CD14-positive monocyte (primary cell): ENCODE measurements at regions not wholly inside any gene's neighbourhood (a gene's known extent, or its start where the extent isn't known, plus 50 kb on each side); places are given as distances from the start of the nearest gene placed in this dataset.

Experiments used
- DNase-seq, 3 donors: peaks; one replicate each; pipeline ENCODE4 v3.0.0-alpha.2; 2011 to 2022
- H2AFZ ChIP-seq: 2 replicates; pipeline ENCODE4 v1.6.0; 2012; ENCODE audit warnings: mild to moderate bottlenecking, low read depth, low read length, inconsistent platforms; ENCODE audit not compliant: insufficient read depth, poor library complexity, severe bottlenecking
- H3K27ac ChIP-seq, 2 donors: 1 replicate in 1 of 2; 2 replicates in 1 of 2; pipeline ENCODE4 v1.5.1; 2012 to 2013; ENCODE audit warnings: low read length in 2 of 2, control low read depth in 1 of 2, inconsistent platforms in 1 of 2, low read depth in 1 of 2, mild to moderate bottlenecking in 1 of 2
- H3K27me3 ChIP-seq, 2 donors: one replicate each; pipeline versions ENCODE4 v1.6.0 to v1.6.1; 2011 to 2013; ENCODE audit warnings: low read length in 2 of 2; ENCODE audit not compliant: control insufficient read depth in 2 of 2, insufficient read depth in 2 of 2
- H3K36me3 ChIP-seq, 2 donors: replicated peaks in 1 of 2; 1 replicate in 1 of 2; 2 replicates in 1 of 2; pipeline versions ENCODE4 v1.5.1 to v1.6.1; 2012 to 2013; ENCODE audit warnings: low read length in 2 of 2, control low read depth in 1 of 2, inconsistent platforms in 1 of 2, mild to moderate bottlenecking in 1 of 2; ENCODE audit not compliant: insufficient read depth in 2 of 2, control insufficient read depth in 1 of 2
- H3K4me1 ChIP-seq, 2 donors: 1 replicate in 1 of 2; 2 replicates in 1 of 2; pipeline versions ENCODE4 v1.5.1 to v1.6.1; 2012 to 2013; ENCODE audit warnings: low read length in 2 of 2, control low read depth in 1 of 2, inconsistent platforms in 1 of 2, mild to moderate bottlenecking in 1 of 2, moderate library complexity in 1 of 2; ENCODE audit not compliant: insufficient read depth in 2 of 2, control insufficient read depth in 1 of 2
- H3K4me2 ChIP-seq: replicated peaks from 2 replicates; pipeline ENCODE3; 2012; ENCODE audit warnings: low read length, moderate library complexity, mild to moderate bottlenecking; ENCODE audit not compliant: poor library complexity, severe bottlenecking; ENCODE audit errors: extremely low read depth
- H3K4me3 ChIP-seq, 3 experiments: fragments of 200-600 bp in 1 of 3; sonication (generic) in 1 of 3; replicated peaks in 1 of 3; 1 replicate in 2 of 3; 2 replicates in 1 of 3; pipeline ENCODE4 v1.5.1; 2011 to 2013; ENCODE audit warnings: low read length in 3 of 3, mild to moderate bottlenecking in 3 of 3, control low read depth in 2 of 3, low read depth in 2 of 3, inconsistent platforms in 1 of 3, moderate library complexity in 1 of 3
- H3K79me2 ChIP-seq: 2 replicates; pipeline ENCODE4 v1.6.0; 2012; ENCODE audit warnings: mild to moderate bottlenecking, control low read depth, inconsistent platforms, low read length, moderate library complexity; ENCODE audit not compliant: insufficient read depth
- H3K9ac ChIP-seq: 2 replicates; pipeline ENCODE4 v1.6.0; 2017; ENCODE audit warnings: low read length, mild to moderate bottlenecking; ENCODE audit not compliant: insufficient read depth, poor library complexity, severe bottlenecking
- H3K9me3 ChIP-seq, 2 donors: replicated peaks in 1 of 2; 1 replicate in 1 of 2; 2 replicates in 1 of 2; pipeline versions ENCODE4 v1.5.1 to v1.6.1; 2012 to 2013; ENCODE audit warnings: low read length in 2 of 2, control low read depth in 1 of 2; ENCODE audit not compliant: control insufficient read depth in 1 of 2, insufficient read depth in 1 of 2
- H4K20me1 ChIP-seq: 2 replicates; pipeline ENCODE4 v1.6.0; 2012; ENCODE audit warnings: mild to moderate bottlenecking, low read length, control low read depth, moderate library complexity; ENCODE audit not compliant: insufficient read depth
- H3K27ac Mint-ChIP-seq, 7 donors: one replicate each; pipeline ENCODE4 v1.8.0; 2020; ENCODE audit warnings: mild to moderate bottlenecking in 7 of 7, mixed read lengths in 7 of 7, moderate library complexity in 6 of 7, inconsistent platforms in 2 of 7
- H3K27me3 Mint-ChIP-seq, 3 donors: one replicate each; pipeline ENCODE4 v1.8.0; 2021 to 2022; ENCODE audit warnings: low read depth in 3 of 3, mild to moderate bottlenecking in 3 of 3, mixed read lengths in 3 of 3, moderate library complexity in 3 of 3, inconsistent platforms in 1 of 3
- H3K36me3 Mint-ChIP-seq, 2 donors: one replicate each; pipeline ENCODE4 v1.8.0; 2020; ENCODE audit warnings: mixed read lengths in 2 of 2, inconsistent platforms in 1 of 2, mild to moderate bottlenecking in 1 of 2
- H3K4me1 Mint-ChIP-seq: one replicate; pipeline ENCODE4 v1.8.0; 2020; ENCODE audit warnings: mild to moderate bottlenecking, mixed read lengths
- H3K4me3 Mint-ChIP-seq, 2 donors: one replicate each; pipeline ENCODE4 v1.8.0; 2020; ENCODE audit warnings: mild to moderate bottlenecking in 2 of 2, mixed read lengths in 2 of 2, moderate library complexity in 1 of 2
- H3K9me3 Mint-ChIP-seq, 7 donors: one replicate each; pipeline ENCODE4 v1.8.0; 2020 to 2022; ENCODE audit warnings: mixed read lengths in 7 of 7, mild to moderate bottlenecking in 6 of 7, moderate library complexity in 6 of 7, inconsistent platforms in 2 of 7
- CTCF ChIP-seq: fragments of 200-600 bp; IDR thresholded peaks from one replicate; pipeline ENCODE4 v1.8.0; 2022; ENCODE audit warnings: antibody characterized with exemption, mild to moderate bottlenecking
- WGBS: methylation state at CpG from one replicate; pipeline ENCODE4 v1.1.5; 2013; ENCODE audit warnings: missing lambda C conversion rate; ENCODE audit not compliant: insufficient coverage; 5-methylcytosine and 5-hydroxymethylcytosine counted together
- intact Hi-C, 2 donors: fragments of 100-400 bp; cut with micrococcal nuclease; formaldehyde crosslinking; loops; one replicate each; pipeline versions ENCODE4 v1.15.0 to v1.15.1; 2023

DNA sequence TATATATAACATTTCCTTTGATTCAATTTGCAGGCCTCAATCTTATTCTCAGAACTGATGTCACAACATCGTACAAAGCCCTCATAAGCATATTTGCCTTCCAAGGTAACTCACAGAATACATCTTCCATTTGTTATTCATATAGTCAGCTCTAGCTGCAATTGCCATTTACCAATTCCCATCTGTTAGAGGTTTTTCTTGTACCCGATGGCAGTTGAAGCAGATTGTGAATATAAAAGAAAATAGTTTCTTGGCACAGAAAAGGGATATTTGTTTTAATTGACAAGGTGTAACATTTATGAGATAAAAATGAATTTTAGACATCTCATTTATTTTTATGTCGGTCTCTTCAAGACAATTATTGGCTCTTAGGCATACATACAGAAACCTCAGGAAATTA is 311.3 kb downstream of the TRIML1 start:
- Histone ChIP-seq H3K79me2 (no peaks in the 10 kb centered on the region), H4K20me1 (no peaks in the 10 kb centered on the region), H3K4me1 (no peaks in the 10 kb centered on the region), H3K27me3 (no peaks in the 10 kb centered on the region), H3K36me3 (no peaks in the 10 kb centered on the region), H2AFZ (no peak overlapping the region), H3K4me2 (no peak overlapping the region), H3K9me3 (no peaks in the 10 kb centered on the region), H3K27ac (no peak overlapping the region), H3K4me3 (no peak overlapping the region), H3K9ac (no peak overlapping the region)
- Mint-ChIP-seq H3K27me3 (no peaks in the 10 kb centered on the region), H3K4me3 (no peak overlapping the region), H3K4me1 (no peaks in the 10 kb centered on the region), H3K27ac (no peak overlapping the region), H3K9me3 (peaks cover 0 to 9% (median 0%) of the 10 kb centered on the region in 7 donors), H3K36me3 (no peaks in the 10 kb centered on the region)
- WGBS: no CpG with 5 or more reads among the region's 3 CpGs
- intact Hi-C loops: no loop called here
- DNase-seq: no peak
- TF ChIP-seq CTCF: no peak

- Histone ChIP-seq H3K9ac (no peak overlapping the region), H2AFZ (no peak overlapping the region), H3K27me3 (no peaks in the 10 kb centered on the region), H3K27ac (no peak overlapping the region), H4K20me1 (no peaks in the 10 kb centered on the region), H3K4me3 (no peak overlapping the region), H3K9me3 (peaks cover 1 to 7% of the 10 kb centered on the region in 2 donors), H3K4me2 (no peak overlapping the region), H3K4me1 (no peaks in the 10 kb centered on the region), H3K36me3 (no peaks in the 10 kb centered on the region), H3K79me2 (no peaks in the 10 kb centered on the region)
- DNase-seq: no peak
- Mint-ChIP-seq H3K27me3 (no peaks in the 10 kb centered on the region), H3K27ac (no peak overlapping the region), H3K4me3 (no peak overlapping the region), H3K4me1 (no peaks in the 10 kb centered on the region), H3K9me3 (peaks cover 0 to 9% (median 3%) of the 10 kb centered on the region in 7 donors), H3K36me3 (no peaks in the 10 kb centered on the region)
- TF ChIP-seq CTCF: no peak
- WGBS: 45% methylated on average over 6 of the region's 11 CpGs
- intact Hi-C loops: no loop called here
These were observed 312.9 kb downstream of the TRIML1 start for GRCh38 chr4:188452097-188452496.
